PC-3 (cell line): ENCODE measurements at regions not wholly inside any gene's neighbourhood (a gene's known extent, or its start where the extent isn't known, plus 50 kb on each side); places are given as distances from the start of the nearest gene placed in this dataset.

Source experiments
- CTCF ChIP-seq: fragments of 300-600 bp; sonication (generic); conservative IDR thresholded peaks from 2 replicates; pipeline ENCODE4 v1.5.1; 2017; ENCODE audit warnings: antibody characterized with exemption, low read depth, mild to moderate bottlenecking, low read length
- EZH2phosphoT487 ChIP-seq: fragments of 300-600 bp; sonication (generic); IDR thresholded peaks from 2 replicates; pipeline ENCODE4 v1.6.1; 2018; ENCODE audit warnings: mild to moderate bottlenecking, antibody characterized with exemption, low read length, borderline replicate concordance

GRCh38 chr18:76080430-76080829 lies 414.6 kb downstream of the ZNF516 start:
- TF ChIP-seq CTCF (no peak), EZH2phosphoT487 (no peak)
